IPS-NIHi7 (cell line): ENCODE measurements at regions not wholly inside any gene's neighbourhood (a gene's known extent, or its start where the extent isn't known, plus 50 kb on each side); places are given as distances from the start of the nearest gene placed in this dataset.
"Not testable (repeated sequence)": the region's sequence is repeated elsewhere in the genome, so short reads cannot be mapped to it uniquely, and the experiment has no call there.

ENCODE experiments used
- DNase-seq: peaks from one replicate; pipeline ENCODE4 v3.0.0; 2012; ENCODE audit warnings: mixed read lengths; ENCODE audit errors: extremely low spot score

GRCh38 chr6:121867095-121867494 lies 431.6 kb downstream of the GJA1 start:
- no peak for DNase-seq

- DNase-seq, result no peak
Observed at GRCh38 chr6:121868206-121868605, 432.8 kb downstream of the GJA1 start.

- DNase-seq, result no peak
Observed at GRCh38 chr6:121873595-121873994, 438.1 kb downstream of the GJA1 start.

- DNase-seq, result no peak
Observed at GRCh38 chr6:121876721-121877120, 441.3 kb downstream of the GJA1 start.

GRCh38 chr6:121879149-121879548 lies 443.7 kb downstream of the GJA1 start:
- DNase-seq, result no peak

GRCh38 chr6:121880831-121881230 lies 445.4 kb downstream of the GJA1 start:
- no peak for DNase-seq

- no peak for DNase-seq
Observed at GRCh38 chr6:121881974-121882667, 446.7 kb downstream of the GJA1 start.

- no peak for DNase-seq
Observed at GRCh38 chr6:121884091-121884490, 448.6 kb downstream of the GJA1 start.

GRCh38 chr6:121884620-121885019 lies 449.2 kb downstream of the GJA1 start:
- no peak for DNase-seq

- no peak for DNase-seq
Observed at GRCh38 chr6:121885399-121886152, 450.1 kb downstream of the GJA1 start.

GRCh38 chr6:121886223-121886830 lies 450.9 kb downstream of the GJA1 start:
- DNase-seq, result no peak

- no peak for DNase-seq
Observed at GRCh38 chr6:121887724-121888123, 452.3 kb downstream of the GJA1 start.

GRCh38 chr6:121890307-121890910 lies 455.0 kb downstream of the GJA1 start:
- peak; percentile 53 for DNase-seq

- not testable (repeated sequence) for DNase-seq
Observed at GRCh38 chr6:121895731-121896130, 460.3 kb downstream of the GJA1 start.

GRCh38 chr6:121896363-121896762 lies 460.9 kb downstream of the GJA1 start:
- no peak for DNase-seq

- DNase-seq, result no peak
Observed at GRCh38 chr6:121896771-121897170, 461.3 kb downstream of the GJA1 start.

GRCh38 chr6:121897337-121897760 lies 461.9 kb downstream of the GJA1 start:
- no peak for DNase-seq

- DNase-seq, result no peak
Observed at GRCh38 chr6:121901432-121901831, 466.0 kb downstream of the GJA1 start.

- no peak for DNase-seq
Observed at GRCh38 chr6:121904559-121904958, 469.1 kb downstream of the GJA1 start.

GRCh38 chr6:121912905-121913304 lies 477.5 kb downstream of the GJA1 start:
- DNase-seq, result no peak

- no peak for DNase-seq
Observed at GRCh38 chr6:121917263-121917829, 481.9 kb downstream of the GJA1 start.
